ENCODE measurements at regions not wholly inside any gene's neighbourhood (a gene's known extent, or its start where the extent isn't known, plus 50 kb on each side); places are given as distances from the start of the nearest gene placed in this dataset.

- DNase-seq (ENCODE audit: low spot score), result no peak
Measured at GRCh38 chr11:70501051-70501901, 102.9 kb downstream of the CTTN start.

GRCh38 chr11:70501933-70502540, 103.7 kb downstream of the CTTN start:
- no peak for DNase-seq (ENCODE audit: low spot score)

GRCh38 chr11:70502677-70503467, 104.5 kb downstream of the CTTN start:
- no peak for DNase-seq (ENCODE audit: low spot score)

GRCh38 chr11:70503468-70504221, 105.3 kb downstream of the CTTN start:
- no peak for DNase-seq (ENCODE audit: low spot score)

GRCh38 chr11:70504246-70505020, 106.1 kb downstream of the CTTN start:
- no peak for DNase-seq (ENCODE audit: low spot score)

- no peak for DNase-seq (ENCODE audit: low spot score)
Measured at GRCh38 chr11:70505331-70505731, 107.0 kb downstream of the CTTN start.

GRCh38 chr11:70505761-70506657, 107.7 kb downstream of the CTTN start:
- no peak for DNase-seq (ENCODE audit: low spot score)

GRCh38 chr11:70506658-70506970, 108.3 kb downstream of the CTTN start:
- DNase-seq (ENCODE audit: low spot score), result no peak

GRCh38 chr11:70506986-70507385, 108.7 kb downstream of the CTTN start:
- DNase-seq (ENCODE audit: low spot score), result no peak

GRCh38 chr11:70507466-70508230, 109.3 kb downstream of the CTTN start:
- DNase-seq (ENCODE audit: low spot score), result no peak

GRCh38 chr11:70508231-70508480, 109.8 kb downstream of the CTTN start:
- no peak for DNase-seq (ENCODE audit: low spot score)

GRCh38 chr11:70509476-70509875, 111.1 kb downstream of the CTTN start:
- DNase-seq (ENCODE audit: low spot score), result no peak

- no peak for DNase-seq (ENCODE audit: low spot score)
Measured at GRCh38 chr11:70510106-70510505, 111.8 kb downstream of the CTTN start.

- DNase-seq (ENCODE audit: low spot score), result no peak
Measured at GRCh38 chr11:70510571-70510970, 112.2 kb downstream of the CTTN start.

- DNase-seq (ENCODE audit: low spot score), result no peak
Measured at GRCh38 chr11:70511345-70511744, 113.0 kb downstream of the CTTN start.

- DNase-seq (ENCODE audit: low spot score), result no peak
Measured at GRCh38 chr11:70512716-70513115, 114.4 kb downstream of the CTTN start.

GRCh38 chr11:70517203-70517602, 118.9 kb downstream of the CTTN start:
- DNase-seq (ENCODE audit: low spot score), result no peak

GRCh38 chr11:70517988-70518907, 119.9 kb downstream of the CTTN start:
- DNase-seq (ENCODE audit: low spot score), result no peak

GRCh38 chr11:70519117-70519516, 120.8 kb downstream of the CTTN start:
- DNase-seq (ENCODE audit: low spot score), result no peak

Data from LoVo (cell line).